ENCODE measurements at regions not wholly inside any gene's neighbourhood (a gene's known extent, or its start where the extent isn't known, plus 50 kb on each side); places are given as distances from the start of the nearest gene placed in this dataset.

- DNase-seq: no peak
Observed at GRCh38 chr18:2412996-2413751, 158.1 kb downstream of the METTL4 start.

GRCh38 chr18:2414235-2414634 is 157.1 kb downstream of the METTL4 start:
- no peak for DNase-seq

GRCh38 chr18:2415656-2416055 is 155.6 kb downstream of the METTL4 start:
- DNase-seq: no peak

- DNase-seq: no peak
Observed at GRCh38 chr18:2417861-2418610, 153.3 kb downstream of the METTL4 start.

GRCh38 chr18:2420367-2420766 is 150.9 kb downstream of the METTL4 start:
- DNase-seq: no peak

GRCh38 chr18:2423761-2424160 is 147.5 kb downstream of the METTL4 start:
- no peak for DNase-seq

GRCh38 chr18:2424420-2424819 is 146.9 kb downstream of the METTL4 start:
- DNase-seq: no peak

GRCh38 chr18:2425426-2426317 is 145.6 kb downstream of the METTL4 start:
- no peak for DNase-seq

- no peak for DNase-seq
Observed at GRCh38 chr18:2430191-2430590, 141.1 kb downstream of the METTL4 start.

- DNase-seq: no peak
Observed at GRCh38 chr18:2431806-2432205, 139.5 kb downstream of the METTL4 start.

- no peak for DNase-seq
Observed at GRCh38 chr18:2433366-2433765, 137.9 kb downstream of the METTL4 start.

- DNase-seq: no peak
Observed at GRCh38 chr18:2441544-2441943, 129.8 kb downstream of the METTL4 start.

GRCh38 chr18:2442006-2442405 is 129.3 kb downstream of the METTL4 start:
- no peak for DNase-seq

GRCh38 chr18:2442726-2443275 is 128.5 kb downstream of the METTL4 start:
- no peak for DNase-seq

GRCh38 chr18:2444201-2444875 is 127.0 kb downstream of the METTL4 start:
- DNase-seq: no peak

GRCh38 chr18:2448565-2449151 is 122.6 kb downstream of the METTL4 start:
- no peak for DNase-seq

- no peak for DNase-seq
Observed at GRCh38 chr18:2451556-2451955, 119.7 kb downstream of the METTL4 start.

GRCh38 chr18:2459886-2460285 is 111.4 kb downstream of the METTL4 start:
- DNase-seq: no peak

GRCh38 chr18:2466978-2467377 is 104.3 kb downstream of the METTL4 start:
- no peak for DNase-seq

GRCh38 chr18:2468051-2468450 is 103.3 kb downstream of the METTL4 start:
- DNase-seq: no peak

- no peak for DNase-seq
Observed at GRCh38 chr18:2471523-2471922, 99.8 kb downstream of the METTL4 start.

GRCh38 chr18:2478662-2479061 is 92.6 kb downstream of the METTL4 start:
- DNase-seq: no peak
